ENCODE measurements at regions not wholly inside any gene's neighbourhood (a gene's known extent, or its start where the extent isn't known, plus 50 kb on each side); places are given as distances from the start of the nearest gene placed in this dataset.

GRCh38 chr13:73603646-73604045, 530.6 kb downstream of the KLF12 start:
- no peak for TF ChIP-seq CTCF (IDR thresholded peaks at IDR 0.05; ENCODE audit: poor library complexity, severe bottlenecking)
- ATAC-seq (ENCODE audit: low read depth) = peak; percentile 56; the same call in 2 of the 3 replicates

GRCh38 chr13:73602295-73602694, 531.9 kb downstream of the KLF12 start:
- no peaks in the 10 kb centered on the region for H3K27me3 ChIP-seq (ENCODE audit: insufficient read depth, poor library complexity, severe bottlenecking)
- H3K36me3 ChIP-seq (ENCODE audit: low read depth) = no peaks in the 10 kb centered on the region
- peak overlapping the region; percentile 43 for H3K27ac ChIP-seq (ENCODE audit: poor library complexity, severe bottlenecking)
- peak; percentile 52 for ATAC-seq (ENCODE audit: low read depth)
- no peak for DNase-seq (ENCODE audit: low spot score)
- peaks cover 48% of the 10 kb centered on the region for H3K4me1 ChIP-seq (ENCODE audit: insufficient read depth, poor library complexity, severe bottlenecking)
- no peaks in the 10 kb centered on the region for H3K9me3 ChIP-seq (ENCODE audit: severe bottlenecking)
- H3K4me3 ChIP-seq (ENCODE audit: severe bottlenecking) = no peak overlapping the region
- no peak for TF ChIP-seq CTCF (IDR thresholded peaks at IDR 0.05; ENCODE audit: poor library complexity, severe bottlenecking)

More at GRCh38 chr13:73603646-73604045, 530.6 kb downstream of the KLF12 start:
- Histone ChIP-seq H3K27ac (ENCODE audit: poor library complexity, severe bottlenecking) (peak overlapping the region; percentile 43), H3K27me3 (ENCODE audit: insufficient read depth, poor library complexity, severe bottlenecking) (no peaks in the 10 kb centered on the region), H3K4me3 (ENCODE audit: severe bottlenecking) (no peak overlapping the region), H3K36me3 (ENCODE audit: low read depth) (no peaks in the 10 kb centered on the region), H3K9me3 (ENCODE audit: severe bottlenecking) (no peaks in the 10 kb centered on the region), H3K4me1 (ENCODE audit: insufficient read depth, poor library complexity, severe bottlenecking) (peaks cover 36% of the 10 kb centered on the region)
- DNase-seq (ENCODE audit: low spot score) = no peak

GRCh38 chr13:73601708-73602107, 532.5 kb downstream of the KLF12 start:
- Histone ChIP-seq H3K4me3 (ENCODE audit: severe bottlenecking) (no peak overlapping the region), H3K9me3 (ENCODE audit: severe bottlenecking) (no peaks in the 10 kb centered on the region), H3K4me1 (ENCODE audit: insufficient read depth, poor library complexity, severe bottlenecking) (peaks cover 48% of the 10 kb centered on the region), H3K36me3 (ENCODE audit: low read depth) (no peaks in the 10 kb centered on the region), H3K27me3 (ENCODE audit: insufficient read depth, poor library complexity, severe bottlenecking) (no peaks in the 10 kb centered on the region), H3K27ac (ENCODE audit: poor library complexity, severe bottlenecking) (peak overlapping the region; percentile 43)
- TF ChIP-seq CTCF (IDR thresholded peaks at IDR 0.05; ENCODE audit: poor library complexity, severe bottlenecking) = no peak
- no peak for ATAC-seq (ENCODE audit: low read depth)
- DNase-seq (ENCODE audit: low spot score) = no peak

- H3K27ac ChIP-seq (ENCODE audit: poor library complexity, severe bottlenecking) = peak overlapping the region; percentile 86
- no peak; the same call in 2 of the 3 replicates for ATAC-seq (ENCODE audit: low read depth)
- no peak for TF ChIP-seq CTCF (IDR thresholded peaks at IDR 0.05; ENCODE audit: poor library complexity, severe bottlenecking)
- no peaks in the 10 kb centered on the region for H3K36me3 ChIP-seq (ENCODE audit: low read depth)
- no peak overlapping the region for H3K4me3 ChIP-seq (ENCODE audit: severe bottlenecking)
- no peak for DNase-seq (ENCODE audit: low spot score)
- peaks cover 48% of the 10 kb centered on the region for H3K4me1 ChIP-seq (ENCODE audit: insufficient read depth, poor library complexity, severe bottlenecking)
- no peaks in the 10 kb centered on the region for H3K27me3 ChIP-seq (ENCODE audit: insufficient read depth, poor library complexity, severe bottlenecking)
- no peaks in the 10 kb centered on the region for H3K9me3 ChIP-seq (ENCODE audit: severe bottlenecking)
Observed at GRCh38 chr13:73599232-73600128, 534.7 kb downstream of the KLF12 start.
